OCI-LY3 (cell line): ENCODE measurements at regions not wholly inside any gene's neighbourhood (a gene's known extent, or its start where the extent isn't known, plus 50 kb on each side); places are given as distances from the start of the nearest gene placed in this dataset.

Source experiments
- H2AFZ ChIP-seq: fragments of 200-600, 300-600 bp; shearing (Covaris generic); 2 replicates; pipeline ENCODE4 v1.6.0; 2014; ENCODE audit warnings: antibody characterized with exemption, low read depth, low read length
- H3K27ac ChIP-seq: fragments of 200-600, 300-600 bp; sonication (generic); 2 replicates; pipeline ENCODE4 v1.5.1; 2014; ENCODE audit warnings: mild to moderate bottlenecking, low read length, moderate library complexity, mixed read lengths
- H3K27me3 ChIP-seq: fragments of 200-600, 300-600 bp; sonication (generic); 2 replicates; pipeline ENCODE4 v1.6.1; 2014; ENCODE audit warnings: low read depth, low read length, mixed read lengths
- H3K36me3 ChIP-seq: fragments of 200-600, 300-600 bp; sonication (generic); replicated peaks from 2 replicates; pipeline ENCODE3; 2014; ENCODE audit warnings: low read depth, low read length, mixed read lengths
- H3K4me1 ChIP-seq: fragments of 300-600, 200-600 bp; sonication (generic); 2 replicates; pipeline ENCODE4 v1.6.1; 2014; ENCODE audit warnings: low read length, mixed read lengths
- H3K4me2 ChIP-seq: fragments of 200-600, 300-600 bp; sonication (generic); 2 replicates; pipeline ENCODE4 v1.6.1; 2014; ENCODE audit warnings: low read length, mixed read lengths
- H3K4me3 ChIP-seq: fragments of 300-600, 200-600 bp; sonication (generic); 2 replicates; pipeline ENCODE4 v1.5.1; 2014; ENCODE audit warnings: antibody characterized with exemption, mild to moderate bottlenecking, low read length, moderate library complexity
- H3K79me2 ChIP-seq: fragments of 300-600, 200-600 bp; shearing (Covaris generic); 2 replicates; pipeline ENCODE4 v1.6.1; 2014; ENCODE audit warnings: mild to moderate bottlenecking, low read length, mixed read lengths
- H3K9ac ChIP-seq: fragments of 300-600, 200-600 bp; shearing (Covaris generic); 2 replicates; pipeline ENCODE4 v1.6.0; 2014; ENCODE audit warnings: mild to moderate bottlenecking, low read length, moderate library complexity
- H3K9me3 ChIP-seq: fragments of 200-600, 300-600 bp; shearing (Covaris generic); 2 replicates; pipeline ENCODE4 v1.6.1; 2014; ENCODE audit warnings: low read length, mixed read lengths; ENCODE audit not compliant: insufficient read depth
- H4K20me1 ChIP-seq: fragments of 200-600, 300-600 bp; sonication (generic); 2 replicates; pipeline ENCODE4 v1.6.1; 2016; ENCODE audit warnings: low read length, mixed read lengths; ENCODE audit not compliant: insufficient read depth
- CTCF ChIP-seq: fragments of 200-600, 300-600 bp; sonication (generic); IDR thresholded peaks from 2 replicates; pipeline ENCODE4 v1.5.1; 2014; ENCODE audit warnings: antibody characterized with exemption, low read length, low read depth
- EZH2phosphoT487 ChIP-seq: fragments of 200-600 bp; shearing (Covaris generic); IDR thresholded peaks from 2 replicates; pipeline ENCODE4 v1.6.1; 2018; ENCODE audit warnings: antibody characterized with exemption, mixed run types, low read depth

DNA sequence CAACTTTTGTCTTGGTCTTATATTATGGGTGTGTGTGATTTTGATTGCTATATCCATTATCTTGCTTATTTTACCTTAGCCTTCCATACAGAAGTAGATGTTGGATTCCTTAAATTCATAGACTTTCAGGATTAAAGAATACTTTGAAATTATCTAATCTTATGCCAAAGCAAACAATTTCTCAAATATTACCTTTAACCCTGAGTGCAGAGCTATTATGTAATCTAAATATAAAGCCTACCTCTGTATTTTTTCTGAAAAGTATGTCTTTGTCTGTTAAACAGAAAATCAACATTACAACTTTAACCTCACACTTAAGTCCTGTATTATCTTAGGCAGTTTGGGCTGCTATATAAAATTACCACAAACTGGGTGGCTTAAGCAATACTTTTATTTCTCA is 782.5 kb downstream of the STIM2 start:
- TF ChIP-seq EZH2phosphoT487 (no peak), CTCF (no peak)
- H3K4me2 ChIP-seq: no peak overlapping the region

GRCh38 chr4:27648416-27648815 is 787.8 kb downstream of the STIM2 start:
- H3K27ac ChIP-seq: no peak overlapping the region
- H3K9me3 ChIP-seq: no peaks in the 10 kb centered on the region
- peaks cover 15% of the 10 kb centered on the region for H3K27me3 ChIP-seq
- H3K9ac ChIP-seq: no peak overlapping the region
- H4K20me1 ChIP-seq: no peaks in the 10 kb centered on the region
- H3K79me2 ChIP-seq: no peaks in the 10 kb centered on the region
- H3K36me3 ChIP-seq: no peaks in the 10 kb centered on the region
- H3K4me3 ChIP-seq: no peak overlapping the region
- TF ChIP-seq CTCF (no peak), EZH2phosphoT487 (no peak)
- no peak overlapping the region for H2AFZ ChIP-seq
- no peak overlapping the region for H3K4me2 ChIP-seq
- H3K4me1 ChIP-seq: no peaks in the 10 kb centered on the region

More for the DNA sequence above, 782.5 kb downstream of the STIM2 start:
- Histone ChIP-seq H3K27me3 (peaks cover 45% of the 10 kb centered on the region), H3K9me3 (no peaks in the 10 kb centered on the region), H3K4me3 (no peak overlapping the region), H3K79me2 (no peaks in the 10 kb centered on the region), H3K9ac (no peak overlapping the region), H4K20me1 (no peaks in the 10 kb centered on the region), H3K36me3 (no peaks in the 10 kb centered on the region), H2AFZ (no peak overlapping the region), H3K4me1 (no peaks in the 10 kb centered on the region), H3K27ac (no peak overlapping the region)

DNA sequence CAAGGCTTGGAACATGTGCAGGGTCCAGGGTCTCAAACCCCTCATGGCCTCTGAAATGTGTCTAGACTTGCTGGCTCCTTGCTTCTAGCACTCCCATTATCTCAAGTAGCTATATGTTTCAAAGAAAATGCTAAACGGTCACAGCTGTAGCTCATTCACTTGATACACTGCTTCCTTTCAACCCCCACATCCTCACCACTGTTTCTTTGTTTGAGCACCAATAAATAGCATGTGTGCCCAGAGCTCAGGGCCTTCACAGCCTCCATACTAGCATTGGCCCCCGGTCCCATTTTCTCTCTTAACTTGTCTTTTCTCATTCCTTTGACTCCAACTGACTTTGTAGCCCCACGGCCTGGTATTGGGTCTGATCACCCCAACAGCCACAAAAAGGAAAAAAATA is 801.8 kb downstream of the STIM2 start:
- H3K9ac ChIP-seq: no peak overlapping the region
- H3K4me3 ChIP-seq: no peak overlapping the region
- H4K20me1 ChIP-seq: no peaks in the 10 kb centered on the region
- H3K27ac ChIP-seq: no peak overlapping the region
- no peak for TF ChIP-seq EZH2phosphoT487
- no peak for TF ChIP-seq CTCF
- no peaks in the 10 kb centered on the region for H3K36me3 ChIP-seq
- no peaks in the 10 kb centered on the region for H3K9me3 ChIP-seq
- H2AFZ ChIP-seq: no peak overlapping the region
- H3K79me2 ChIP-seq: no peaks in the 10 kb centered on the region
- no peaks in the 10 kb centered on the region for H3K27me3 ChIP-seq
- no peak overlapping the region for H3K4me2 ChIP-seq
- no peaks in the 10 kb centered on the region for H3K4me1 ChIP-seq

- Histone ChIP-seq H3K9me3 (no peaks in the 10 kb centered on the region), H3K27me3 (no peaks in the 10 kb centered on the region), H2AFZ (no peak overlapping the region; the same call in 1 of the 2 replicates), H3K4me2 (0 out of 2 replicates have a peak overlapping the region, but pooled peaks have one; percentile 8), H3K4me3 (no peak overlapping the region), H3K27ac (no peak overlapping the region), H4K20me1 (no peaks in the 10 kb centered on the region), H3K4me1 (no peaks in the 10 kb centered on the region), H3K9ac (no peak overlapping the region), H3K79me2 (no peaks in the 10 kb centered on the region), H3K36me3 (no peaks in the 10 kb centered on the region)
- TF ChIP-seq CTCF (peak; percentile 39), EZH2phosphoT487 (no peak)
Observed at GRCh38 chr4:27666943-27667342, 806.3 kb downstream of the STIM2 start.
